ENCODE measurements at regions not wholly inside any gene's neighbourhood (a gene's known extent, or its start where the extent isn't known, plus 50 kb on each side); places are given as distances from the start of the nearest gene placed in this dataset.

DNA sequence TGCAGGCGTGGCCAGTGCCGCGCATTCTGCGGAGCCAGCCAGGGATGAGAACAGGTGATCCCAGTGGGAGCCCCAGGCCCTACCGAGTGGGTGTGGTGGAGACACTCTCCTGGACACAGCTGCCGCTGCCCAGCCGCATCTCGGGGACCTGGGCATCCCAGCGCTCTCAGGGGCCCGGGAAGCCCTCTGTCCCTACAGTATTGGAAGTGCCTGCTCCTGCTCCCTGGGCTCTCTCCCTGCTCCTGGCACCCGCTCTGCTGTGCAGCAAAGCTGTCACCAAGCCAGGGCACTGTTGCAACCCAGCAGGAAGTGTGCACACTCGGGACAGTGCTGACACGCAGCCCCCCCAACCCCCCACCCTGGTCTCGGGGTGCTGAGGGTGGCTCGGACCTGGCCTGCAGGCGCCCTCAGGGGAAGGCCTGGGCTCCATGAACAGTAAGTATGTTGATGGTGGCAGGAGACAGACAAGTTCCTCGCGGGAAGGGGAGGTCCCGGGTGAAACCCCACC, 1177.4 kb upstream of the GBE1 start:
- DNase-seq = no peak

- no peak for DNase-seq
Observed at GRCh38 chr3:82927309-82928253, 1166.1 kb upstream of the GBE1 start.

- DNase-seq = no peak
Observed at GRCh38 chr3:82891028-82891427, 1129.6 kb upstream of the GBE1 start.

GRCh38 chr3:82883072-82883471, 1121.6 kb upstream of the GBE1 start:
- DNase-seq = no peak

- no peak for DNase-seq
Observed at GRCh38 chr3:82875401-82875800, 1114.0 kb upstream of the GBE1 start.

GRCh38 chr3:82839871-82840270, 1078.4 kb upstream of the GBE1 start:
- DNase-seq = no peak

DNA sequence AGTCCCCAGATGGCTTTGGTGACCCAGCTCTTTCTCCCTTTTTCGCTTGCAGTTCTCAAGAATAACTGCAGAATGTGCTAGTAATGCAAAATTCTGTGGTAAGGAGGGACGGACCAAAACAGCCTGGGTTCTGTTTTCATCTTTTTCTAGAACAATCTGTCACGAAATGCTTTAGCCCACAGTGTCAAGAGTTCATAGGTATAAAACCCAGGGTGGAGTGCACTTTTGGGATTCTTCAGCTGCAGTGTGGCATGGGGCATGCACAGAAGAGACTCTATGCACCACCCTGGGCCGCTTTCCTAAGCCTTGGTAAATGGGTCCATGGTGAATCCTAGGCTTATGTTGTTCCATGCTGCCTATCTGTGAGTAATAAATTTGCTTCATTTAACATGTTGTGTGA, 1072.7 kb upstream of the GBE1 start:
- DNase-seq = no peak

- no peak for DNase-seq
Observed at GRCh38 chr3:82824491-82824890, 1063.0 kb upstream of the GBE1 start.

GRCh38 chr3:82816086-82816485, 1054.6 kb upstream of the GBE1 start:
- no peak for DNase-seq

DNA sequence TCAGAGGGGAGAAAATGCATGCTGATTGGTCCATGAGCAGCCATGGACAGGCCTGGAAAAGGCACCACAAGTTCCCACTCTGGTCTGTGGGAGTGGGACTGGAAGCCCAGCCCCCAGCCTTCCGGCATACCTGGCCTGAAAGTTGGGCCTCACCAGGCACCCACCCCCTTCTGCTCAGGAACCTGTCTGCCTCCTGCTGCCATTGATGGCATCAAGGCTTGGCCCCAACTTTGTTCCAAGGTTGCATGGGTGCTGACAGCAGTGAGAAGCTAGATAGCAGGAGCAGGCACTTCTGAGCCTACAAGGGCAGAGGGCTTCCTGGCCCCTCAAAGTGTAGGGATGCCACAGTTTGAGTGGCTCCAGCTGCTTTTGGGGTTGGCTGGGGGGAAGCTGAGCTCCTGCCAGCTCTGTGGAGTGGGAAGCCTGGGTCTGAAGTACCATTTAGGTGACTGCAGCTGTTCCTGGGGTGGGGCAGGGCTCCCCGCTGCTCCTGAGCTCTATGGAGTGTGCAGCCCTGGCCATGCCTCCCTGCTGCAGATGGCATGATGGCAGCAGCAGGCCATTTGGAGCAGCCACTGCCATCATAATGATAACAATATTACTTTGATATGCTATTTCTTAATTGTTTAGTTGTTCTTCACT, 1054.1 kb upstream of the GBE1 start:
- no peak for DNase-seq

DNA sequence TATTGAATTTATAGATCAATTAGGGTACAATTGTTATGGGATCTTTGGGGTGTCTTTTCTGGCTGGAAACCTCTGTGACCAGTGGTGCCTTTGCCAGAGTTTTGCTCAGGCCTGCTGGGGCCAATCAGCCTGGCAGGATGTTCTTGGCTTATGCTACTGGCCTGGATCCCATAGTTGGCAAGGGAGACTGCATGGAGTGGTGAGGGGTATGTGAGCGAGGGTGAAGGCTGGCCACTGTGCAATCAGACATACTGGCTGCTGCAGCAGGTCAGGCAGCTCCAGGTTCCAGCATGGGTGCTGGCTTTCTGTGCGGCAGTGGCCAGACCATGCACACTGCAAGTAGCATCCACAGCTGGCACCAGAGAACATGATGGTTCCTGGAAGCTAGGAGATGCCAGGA, 1053.2 kb upstream of the GBE1 start:
- no peak for DNase-seq

DNA sequence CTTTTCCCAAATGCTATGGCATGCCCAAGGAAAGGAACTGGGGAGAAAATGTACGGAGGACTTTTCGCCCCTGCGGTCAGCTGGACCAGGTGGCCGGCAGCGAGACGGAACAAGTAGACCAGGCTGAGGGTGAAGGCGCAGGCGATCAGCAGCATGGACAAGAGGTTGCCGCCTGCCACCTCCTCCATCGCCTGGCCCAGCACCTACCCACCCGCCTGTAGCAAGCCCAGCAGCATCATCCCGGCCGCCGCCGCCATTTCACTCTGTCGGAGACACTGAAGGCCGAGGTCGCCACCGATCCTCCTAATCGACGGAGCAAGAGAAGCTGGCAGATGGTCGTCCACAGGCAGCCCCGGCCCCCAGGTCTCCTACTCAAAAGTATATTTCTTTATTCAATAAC, 1046.3 kb upstream of the GBE1 start:
- DNase-seq = no peak

GRCh38 chr3:82802501-82802900, 1041.1 kb upstream of the GBE1 start:
- DNase-seq = no peak

GRCh38 chr3:82800248-82800647, 1038.8 kb upstream of the GBE1 start:
- DNase-seq = no peak

GRCh38 chr3:82796765-82797164, 1035.3 kb upstream of the GBE1 start:
- DNase-seq = no peak

DNA sequence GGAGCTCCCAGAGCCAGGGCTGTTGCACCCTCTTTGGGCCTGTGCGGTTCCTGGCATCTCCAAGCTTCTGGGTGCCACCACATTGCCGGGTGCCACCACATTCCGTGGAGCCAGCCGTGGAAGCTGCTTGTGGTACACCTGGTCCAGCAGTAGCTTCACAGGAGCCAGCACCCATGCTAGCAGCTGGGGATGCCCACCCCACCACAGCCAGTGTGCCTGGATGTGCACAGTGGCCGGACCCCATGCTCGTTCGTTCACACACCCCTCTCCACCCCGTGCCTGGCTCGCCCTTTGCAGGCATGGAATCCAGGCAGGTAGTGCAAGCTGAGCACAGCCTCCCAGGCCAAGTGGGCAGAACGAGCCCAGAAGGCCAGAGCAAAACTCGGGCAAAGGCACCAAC, 1029.8 kb upstream of the GBE1 start:
- no peak for DNase-seq

DNA sequence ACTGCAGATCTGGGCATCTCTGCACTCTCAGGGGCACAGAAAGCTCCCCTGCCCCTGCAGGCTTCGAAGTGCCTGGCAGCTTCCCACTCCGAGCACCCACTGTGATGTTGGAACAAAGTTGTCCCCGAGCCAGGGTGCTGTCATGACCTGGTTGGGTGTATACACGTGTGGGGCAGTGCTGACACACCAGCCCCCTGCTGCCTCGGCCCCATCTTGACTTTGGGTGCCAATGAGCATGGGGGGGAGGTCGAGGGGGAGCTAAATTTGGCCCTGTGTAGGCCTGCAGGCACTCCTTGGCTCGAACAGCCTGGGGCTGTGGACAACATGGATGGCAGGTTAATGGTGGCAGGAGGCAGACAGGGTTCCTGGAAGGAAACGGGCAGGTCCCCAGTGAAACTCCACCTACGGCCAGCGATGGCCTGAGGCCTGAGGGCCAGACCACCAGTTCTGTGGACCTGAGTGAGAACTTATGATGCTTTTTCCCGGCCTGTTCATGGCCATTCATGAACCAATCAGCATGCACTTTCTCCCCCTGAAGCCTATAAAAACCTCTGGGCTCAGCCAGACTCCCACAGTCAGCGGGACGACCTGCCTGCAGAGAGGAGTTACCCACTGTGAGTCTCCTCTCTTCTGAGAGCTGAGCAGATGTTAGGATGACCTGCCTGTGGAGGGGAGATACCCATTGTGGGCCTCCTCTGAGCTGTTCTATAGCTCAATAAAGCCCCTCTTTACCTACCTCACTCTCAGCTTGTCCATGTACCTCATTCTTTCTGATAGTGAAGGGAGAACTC, 1029.1 kb upstream of the GBE1 start:
- no peak for DNase-seq

- no peak for DNase-seq
Observed at GRCh38 chr3:82783194-82783593, 1021.7 kb upstream of the GBE1 start.

GRCh38 chr3:82773207-82773606, 1011.8 kb upstream of the GBE1 start:
- DNase-seq = no peak

GRCh38 chr3:82764521-82764920, 1003.1 kb upstream of the GBE1 start:
- DNase-seq = no peak

- no peak for DNase-seq
Observed at GRCh38 chr3:82761858-82762257, 1000.4 kb upstream of the GBE1 start.

- DNase-seq = no peak
Observed at GRCh38 chr3:82745544-82745943, 984.1 kb upstream of the GBE1 start.

DNA sequence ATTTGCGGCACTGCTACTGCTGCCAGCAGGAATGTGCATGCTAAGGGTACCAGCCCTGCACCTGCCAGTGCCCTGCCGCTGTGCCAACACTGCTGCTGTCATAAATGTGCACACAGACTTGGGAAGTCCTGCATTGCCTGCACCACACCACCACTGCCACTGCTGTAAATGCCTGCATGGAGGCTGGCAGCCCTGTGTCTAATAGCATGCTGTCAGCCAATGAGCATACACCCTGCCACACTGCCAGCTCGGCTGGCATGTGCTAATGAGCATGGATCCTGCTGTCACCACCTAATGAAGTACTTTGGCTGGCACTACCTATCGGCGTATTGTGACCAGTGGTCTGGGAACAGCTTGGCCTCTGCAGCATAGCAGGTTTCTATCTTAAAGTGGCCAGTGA, 981.8 kb upstream of the GBE1 start:
- DNase-seq = no peak

Measured in activated naive CD4-positive, alpha-beta T cell treated with anti-CD3 and anti-CD28 coated beads, Interleukin-2, amount 50 U/mL, for 16 hours (primary cell).